GM23248 (cell line): ENCODE measurements at regions not wholly inside any gene's neighbourhood (a gene's known extent, or its start where the extent isn't known, plus 50 kb on each side); places are given as distances from the start of the nearest gene placed in this dataset.

ENCODE experiments used
- DNase-seq: peaks from one replicate; pipeline ENCODE4 v3.0.0-alpha.2; 2015
- H2AFZ ChIP-seq: fragments of 200-600 bp; sonication (generic); 2 replicates; pipeline ENCODE4 v1.6.1; 2016; ENCODE audit warnings: antibody characterized with exemption
- H3F3A ChIP-seq: fragments of 200-600 bp; sonication (generic); 2 replicates; pipeline ENCODE4 v1.6.1; 2016; ENCODE audit warnings: mild to moderate bottlenecking, antibody characterized with exemption, mixed run types; ENCODE audit not compliant: insufficient read depth
- H3K27ac ChIP-seq: fragments of 200-600 bp; sonication (generic); 2 replicates; pipeline ENCODE4 v1.5.1; 2016; ENCODE audit warnings: mild to moderate bottlenecking
- H3K27me3 ChIP-seq: fragments of 200-600 bp; sonication (generic); replicated peaks from 2 replicates; pipeline ENCODE4 v1.6.1; 2016; ENCODE audit warnings: mild to moderate bottlenecking; ENCODE audit not compliant: insufficient read depth
- H3K36me3 ChIP-seq: fragments of 200-600 bp; sonication (generic); 2 replicates; pipeline ENCODE4 v1.6.1; 2016; ENCODE audit warnings: low read depth, mild to moderate bottlenecking
- H3K4me1 ChIP-seq: fragments of 200-600 bp; sonication (generic); 2 replicates; pipeline ENCODE4 v1.6.1; 2016; ENCODE audit warnings: mild to moderate bottlenecking; ENCODE audit not compliant: insufficient read depth
- H3K4me2 ChIP-seq: fragments of 200-600 bp; sonication (generic); one replicate; pipeline ENCODE4 v1.6.1; 2016; ENCODE audit warnings: mild to moderate bottlenecking; ENCODE audit not compliant: unreplicated experiment
- H3K4me3 ChIP-seq: fragments of 200-600 bp; sonication (generic); 2 replicates; pipeline ENCODE4 v1.5.1; 2016; ENCODE audit warnings: mild to moderate bottlenecking
- H3K79me2 ChIP-seq: fragments of 200-600 bp; sonication (generic); 2 replicates; pipeline ENCODE4 v1.6.1; 2016; ENCODE audit warnings: mild to moderate bottlenecking; ENCODE audit not compliant: insufficient read depth
- H3K9ac ChIP-seq: fragments of 200-600 bp; sonication (generic); 2 replicates; pipeline ENCODE4 v1.6.1; 2016; ENCODE audit warnings: mild to moderate bottlenecking
- H3K9me2 ChIP-seq: fragments of 200-600 bp; sonication (generic); 2 replicates; pipeline ENCODE4 v1.6.1; 2016; ENCODE audit warnings: mixed run types, mild to moderate bottlenecking, moderate library complexity; ENCODE audit not compliant: insufficient read depth
- H3K9me3 ChIP-seq: fragments of 200-600 bp; sonication (generic); one replicate; pipeline ENCODE4 v1.6.1; 2017; ENCODE audit warnings: low read depth
- H4K20me1 ChIP-seq: fragments of 200-600 bp; sonication (generic); 2 replicates; pipeline ENCODE4 v1.6.0; 2016; ENCODE audit not compliant: insufficient read depth
- EZH2 ChIP-seq: fragments of 200-600 bp; sonication (generic); IDR thresholded peaks from 2 replicates; pipeline ENCODE4 v1.6.1; 2018; ENCODE audit warnings: antibody characterized with exemption, mild to moderate bottlenecking; ENCODE audit not compliant: insufficient read depth, poor library complexity, severe bottlenecking
- EZH2phosphoT487 ChIP-seq: fragments of 200-600 bp; sonication (generic); IDR thresholded peaks from 2 replicates; pipeline ENCODE4 v1.6.1; 2018; ENCODE audit warnings: antibody characterized with exemption, moderate library complexity, mild to moderate bottlenecking, low read depth; ENCODE audit not compliant: insufficient read depth
- WGBS, 2 experiments: methylation state at CpG; one replicate each; pipeline ENCODE4 v1.1.6; 2015 to 2017; ENCODE audit warnings: low lambda C conversion rate in 2 of 2, low coverage in 1 of 2; ENCODE audit errors: missing lambda C conversion rate in 2 of 2; 5-methylcytosine and 5-hydroxymethylcytosine counted together
- in situ Hi-C: fragments of 300-500 bp; cut with MboI; formaldehyde crosslinking; loops from 2 replicates; pipeline ENCODE4 v1.15.0; 2020

DNA sequence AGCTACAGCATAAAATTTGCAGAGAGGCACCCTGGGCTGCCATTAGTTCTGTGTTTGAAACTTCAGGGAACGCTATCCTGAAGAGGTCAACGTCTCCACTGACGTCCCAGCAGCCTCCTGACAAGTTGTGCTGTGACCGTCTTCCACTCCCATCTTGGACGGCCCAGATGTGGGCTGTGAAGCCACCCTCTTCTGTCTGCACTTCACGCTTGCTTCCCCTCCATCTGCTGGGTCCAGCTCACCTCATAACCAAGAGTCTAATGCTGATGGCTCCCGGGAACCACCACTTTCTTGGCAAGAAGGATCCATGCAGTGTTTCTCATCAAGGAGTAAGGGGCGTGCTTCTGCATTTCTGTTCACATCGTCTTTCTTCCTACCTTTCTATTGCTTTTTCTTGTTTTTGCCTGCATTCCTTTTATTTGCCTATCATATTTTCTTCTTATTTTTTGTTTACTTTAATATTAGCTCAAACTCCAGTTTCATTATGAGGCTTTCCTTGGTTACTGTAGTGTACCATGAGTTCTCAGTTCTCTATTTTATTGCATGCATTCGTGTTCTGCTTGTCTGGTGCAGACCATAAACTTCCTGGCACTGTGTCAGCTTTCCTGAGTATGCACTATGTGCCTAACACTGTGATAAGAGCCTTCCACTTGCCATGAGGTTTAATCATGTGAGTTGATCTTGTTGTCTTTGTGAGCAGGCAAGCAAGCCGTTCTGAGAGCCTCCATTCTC, 631.8 kb upstream of the RAB6C start:
- no peaks in the 10 kb centered on the region for H4K20me1 ChIP-seq
- H3K9me2 ChIP-seq, result no peaks in the 10 kb centered on the region
- no peaks in the 10 kb centered on the region for H3K27me3 ChIP-seq
- 20 to 22% methylated on average over 11 of the region's 11 CpGs for WGBS, 2 experiments
- no peak overlapping the region for H3K27ac ChIP-seq
- no peaks in the 10 kb centered on the region for H3K79me2 ChIP-seq
- H3K4me3 ChIP-seq, result no peak overlapping the region
- H3F3A ChIP-seq, result no peaks in the 10 kb centered on the region
- no peak overlapping the region for H3K4me2 ChIP-seq
- H3K9me3 ChIP-seq, result no peaks in the 10 kb centered on the region
- in situ Hi-C loops, result no loop called here
- DNase-seq, result no peak
- H3K9ac ChIP-seq, result no peak overlapping the region
- TF ChIP-seq EZH2phosphoT487, result no peak
- TF ChIP-seq EZH2, result no peak
- no peak overlapping the region for H2AFZ ChIP-seq
- H3K36me3 ChIP-seq, result no peaks in the 10 kb centered on the region
- H3K4me1 ChIP-seq, result no peaks in the 10 kb centered on the region

DNA sequence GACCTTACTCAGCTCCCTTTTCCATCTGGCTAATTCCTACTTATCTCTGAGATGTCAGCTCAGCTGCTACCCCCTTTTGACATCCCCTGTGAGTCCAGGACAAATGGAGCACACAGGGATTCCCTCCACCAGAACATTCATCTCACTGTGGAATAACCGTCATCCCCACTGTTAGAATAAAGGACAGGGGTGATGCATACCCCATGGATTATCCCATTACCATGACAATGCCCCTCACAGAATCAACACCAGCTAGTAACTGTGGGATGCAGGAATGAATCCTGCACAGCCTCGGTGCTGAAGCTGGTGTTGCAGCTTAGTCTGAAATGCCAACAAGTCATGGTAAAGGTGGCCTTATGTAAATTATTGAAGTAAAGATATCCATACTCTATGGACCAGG, 624.8 kb upstream of the RAB6C start:
- no peak overlapping the region for H3K4me3 ChIP-seq
- no peak for DNase-seq
- TF ChIP-seq EZH2 (no peak), EZH2phosphoT487 (no peak)
- no peaks in the 10 kb centered on the region for H3K9me2 ChIP-seq
- H3K9me3 ChIP-seq, result no peaks in the 10 kb centered on the region
- no peaks in the 10 kb centered on the region for H3K79me2 ChIP-seq
- H3K4me1 ChIP-seq, result no peaks in the 10 kb centered on the region
- 12 to 18% methylated on average over 2 of the region's 2 CpGs for WGBS, 2 experiments
- no peaks in the 10 kb centered on the region for H4K20me1 ChIP-seq
- no peaks in the 10 kb centered on the region for H3F3A ChIP-seq
- H3K36me3 ChIP-seq, result no peaks in the 10 kb centered on the region
- no peaks in the 10 kb centered on the region for H3K27me3 ChIP-seq
- no peak overlapping the region for H3K9ac ChIP-seq
- H2AFZ ChIP-seq, result no peak overlapping the region
- in situ Hi-C loops, result no loop called here
- no peak overlapping the region for H3K4me2 ChIP-seq
- no peak overlapping the region for H3K27ac ChIP-seq

DNA sequence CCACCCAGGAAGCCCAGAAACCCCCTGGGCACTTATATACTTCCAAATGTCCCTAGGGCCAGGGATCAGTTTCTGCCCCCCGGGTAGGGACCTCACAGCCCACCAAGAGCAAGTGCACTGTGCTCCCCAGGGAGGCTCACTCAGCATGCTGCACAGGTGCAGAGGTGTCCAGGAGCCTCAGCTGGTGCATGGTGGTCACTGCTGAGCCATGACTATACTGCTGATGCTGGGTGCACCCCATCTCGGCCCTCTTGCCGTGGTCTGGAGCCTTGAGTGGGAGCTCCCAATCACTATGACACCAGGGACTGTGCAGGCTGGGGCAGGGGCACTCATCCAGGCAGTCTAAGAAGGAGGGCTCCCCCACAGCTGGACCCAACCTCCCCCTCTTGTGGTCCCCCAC, 617.8 kb upstream of the RAB6C start:
- Histone ChIP-seq H3K9me2 (no peaks in the 10 kb centered on the region), H3K4me2 (no peak overlapping the region), H3K27ac (no peak overlapping the region), H3K4me3 (no peak overlapping the region), H3K4me1 (no peaks in the 10 kb centered on the region), H3K9me3 (no peaks in the 10 kb centered on the region), H3K27me3 (no peaks in the 10 kb centered on the region), H3K36me3 (no peaks in the 10 kb centered on the region), H3K79me2 (no peaks in the 10 kb centered on the region), H4K20me1 (no peaks in the 10 kb centered on the region), H3K9ac (no peak overlapping the region), H2AFZ (no peak overlapping the region), H3F3A (no peaks in the 10 kb centered on the region)
- 28 to 88% methylated on average over 1 to 3 of the region's 3 CpGs for WGBS, 2 experiments
- in situ Hi-C loops, result no loop called here
- DNase-seq, result no peak
- TF ChIP-seq EZH2 (no peak), EZH2phosphoT487 (no peak)

DNA sequence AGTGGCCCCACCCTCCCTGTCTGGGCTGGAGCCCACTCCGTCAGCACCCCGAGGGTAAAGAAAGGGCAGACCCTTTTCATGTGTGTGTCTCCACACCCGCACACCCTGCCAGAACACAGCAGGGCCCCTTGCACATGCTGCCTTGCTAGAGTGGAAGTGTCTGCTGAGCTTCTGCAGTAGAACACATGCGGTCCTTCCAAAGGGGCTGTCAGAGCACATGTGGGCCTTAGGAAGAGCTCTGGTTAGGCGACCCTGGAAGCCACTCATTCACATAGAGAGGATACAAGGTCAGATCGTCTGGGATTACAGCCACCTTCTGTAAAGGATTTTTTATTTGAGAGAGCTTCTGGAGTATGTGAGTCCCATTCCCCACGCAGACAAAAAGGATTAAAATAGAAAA, 613.2 kb upstream of the RAB6C start:
- Histone ChIP-seq H2AFZ (no peak overlapping the region), H3F3A (no peaks in the 10 kb centered on the region), H3K27ac (no peak overlapping the region), H3K4me1 (no peaks in the 10 kb centered on the region), H3K9me2 (no peaks in the 10 kb centered on the region), H3K4me2 (no peak overlapping the region), H3K36me3 (no peaks in the 10 kb centered on the region), H3K9ac (no peak overlapping the region), H3K79me2 (no peaks in the 10 kb centered on the region), H3K27me3 (no peaks in the 10 kb centered on the region), H4K20me1 (no peaks in the 10 kb centered on the region), H3K9me3 (no peaks in the 10 kb centered on the region), H3K4me3 (no peak overlapping the region)
- TF ChIP-seq EZH2phosphoT487 (no peak), EZH2 (no peak)
- no peak for DNase-seq
- in situ Hi-C loops, result no loop called here
- 1 to 3% methylated on average over 7 of the region's 7 CpGs for WGBS, 2 experiments
